ENCODE measurements at regions not wholly inside any gene's neighbourhood (a gene's known extent, or its start where the extent isn't known, plus 50 kb on each side); places are given as distances from the start of the nearest gene placed in this dataset.
A peak's percentile ranks its signal among the peaks of the same experiment; 100 is the strongest.

DNA sequence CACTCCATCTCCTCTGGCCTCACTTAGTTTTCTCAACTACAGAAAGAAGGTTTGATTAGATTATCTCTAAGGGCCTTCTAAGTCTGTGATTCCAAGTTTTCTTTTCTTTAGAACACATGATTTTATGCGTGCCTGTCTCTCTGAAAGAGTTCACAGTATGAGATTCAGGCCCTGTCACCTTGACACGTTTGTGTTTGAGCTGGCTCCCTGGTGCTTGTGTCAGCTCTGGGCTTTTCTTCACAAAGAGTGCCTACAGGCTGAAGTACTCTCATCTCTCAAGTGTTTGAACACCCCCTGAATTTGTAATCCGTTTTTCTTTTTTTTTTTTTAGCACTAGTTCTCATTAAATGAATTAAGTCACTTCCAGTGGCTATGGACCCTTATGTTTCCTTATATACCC lies 306.9 kb upstream of the C9orf72 start:
- Mint-ChIP-seq H3K4me1 (no peaks in the 10 kb centered on the region), H3K4me3 (no peak overlapping the region), H3K9me3 (peaks cover 12% of the 10 kb centered on the region), H3K36me3 (ENCODE audit: low read depth) (no peaks in the 10 kb centered on the region), H3K27me3 (ENCODE audit: low read depth) (peaks cover 4% of the 10 kb centered on the region), H3K27ac (no peak overlapping the region)
- TF ChIP-seq, protein P1, sequence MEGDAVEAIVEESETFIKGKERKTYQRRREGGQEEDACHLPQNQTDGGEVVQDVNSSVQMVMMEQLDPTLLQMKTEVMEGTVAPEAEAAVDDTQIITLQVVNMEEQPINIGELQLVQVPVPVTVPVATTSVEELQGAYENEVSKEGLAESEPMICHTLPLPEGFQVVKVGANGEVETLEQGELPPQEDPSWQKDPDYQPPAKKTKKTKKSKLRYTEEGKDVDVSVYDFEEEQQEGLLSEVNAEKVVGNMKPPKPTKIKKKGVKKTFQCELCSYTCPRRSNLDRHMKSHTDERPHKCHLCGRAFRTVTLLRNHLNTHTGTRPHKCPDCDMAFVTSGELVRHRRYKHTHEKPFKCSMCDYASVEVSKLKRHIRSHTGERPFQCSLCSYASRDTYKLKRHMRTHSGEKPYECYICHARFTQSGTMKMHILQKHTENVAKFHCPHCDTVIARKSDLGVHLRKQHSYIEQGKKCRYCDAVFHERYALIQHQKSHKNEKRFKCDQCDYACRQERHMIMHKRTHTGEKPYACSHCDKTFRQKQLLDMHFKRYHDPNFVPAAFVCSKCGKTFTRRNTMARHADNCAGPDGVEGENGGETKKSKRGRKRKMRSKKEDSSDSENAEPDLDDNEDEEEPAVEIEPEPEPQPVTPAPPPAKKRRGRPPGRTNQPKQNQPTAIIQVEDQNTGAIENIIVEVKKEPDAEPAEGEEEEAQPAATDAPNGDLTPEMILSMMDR (IDR thresholded peaks at IDR 0.05; ENCODE audit: unreplicated experiment in 3 of 3): no peak

DNA sequence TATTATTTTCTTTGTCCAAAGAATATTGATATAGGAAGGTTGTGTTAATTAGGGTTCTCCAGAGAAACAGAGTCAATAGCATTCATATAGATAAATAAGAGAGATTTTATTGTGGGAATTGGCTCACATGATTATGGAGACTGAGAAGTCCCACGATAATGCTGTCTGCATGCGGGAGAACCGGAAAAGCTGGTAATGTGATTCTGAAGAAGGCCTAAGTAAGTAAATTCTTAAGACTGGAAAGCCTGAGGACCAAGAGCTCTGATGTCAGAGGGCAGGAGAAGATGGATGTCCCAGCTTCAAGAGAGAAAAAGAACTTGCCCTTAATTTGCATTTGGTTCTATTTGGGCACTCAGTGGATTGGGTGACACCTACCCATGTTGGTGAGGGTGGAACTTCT lies 307.4 kb upstream of the C9orf72 start:
- no peak overlapping the region for H3K4me3 Mint-ChIP-seq
- peaks cover 13% of the 10 kb centered on the region for H3K9me3 Mint-ChIP-seq
- no peaks in the 10 kb centered on the region for H3K4me1 Mint-ChIP-seq
- peaks cover 4% of the 10 kb centered on the region for H3K27me3 Mint-ChIP-seq (ENCODE audit: low read depth)
- H3K36me3 Mint-ChIP-seq (ENCODE audit: low read depth): no peaks in the 10 kb centered on the region
- TF ChIP-seq, protein P1 (IDR thresholded peaks at IDR 0.05; ENCODE audit: unreplicated experiment in 3 of 3): no peak
- H3K27ac Mint-ChIP-seq: no peak overlapping the region

DNA sequence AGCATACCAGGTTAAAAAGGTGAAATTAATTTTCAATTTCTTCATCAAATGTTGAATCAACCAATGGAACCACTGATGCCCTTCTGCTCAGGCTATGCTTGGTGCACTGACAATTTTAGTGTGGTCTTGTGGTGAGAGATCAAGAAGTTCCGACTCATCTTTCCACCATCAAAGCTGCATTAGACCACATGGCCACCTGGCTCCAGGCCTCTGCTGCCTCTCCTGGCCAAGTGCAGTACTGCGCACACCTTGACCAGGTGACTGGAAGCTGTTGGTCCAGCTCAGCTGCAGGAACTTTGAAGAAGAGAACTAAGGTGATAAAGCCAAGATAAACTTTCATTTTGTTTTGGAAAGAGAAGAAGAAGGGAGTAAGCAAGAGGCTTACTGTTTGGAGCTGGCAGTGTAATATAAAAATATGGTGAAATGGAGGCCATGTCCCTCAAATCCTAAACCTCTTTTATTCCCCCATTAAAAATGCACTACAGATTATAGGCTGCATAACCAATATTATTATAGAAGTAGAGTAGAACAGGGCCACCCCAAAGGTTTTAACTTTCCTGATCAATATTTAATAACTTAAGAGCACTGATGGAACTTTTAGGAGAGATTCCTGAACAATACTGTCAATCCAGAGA lies 315.5 kb upstream of the C9orf72 start:
- Mint-ChIP-seq H3K36me3 (ENCODE audit: low read depth) (no peaks in the 10 kb centered on the region), H3K27ac (no peak overlapping the region), H3K9me3 (peaks cover 13% of the 10 kb centered on the region), H3K4me3 (no peak overlapping the region), H3K27me3 (ENCODE audit: low read depth) (no peaks in the 10 kb centered on the region), H3K4me1 (peaks cover 9% of the 10 kb centered on the region)
- TF ChIP-seq, protein P1 (IDR thresholded peaks at IDR 0.05; ENCODE audit: unreplicated experiment in 3 of 3): peak; percentile 35 to 41 (median 40)

DNA sequence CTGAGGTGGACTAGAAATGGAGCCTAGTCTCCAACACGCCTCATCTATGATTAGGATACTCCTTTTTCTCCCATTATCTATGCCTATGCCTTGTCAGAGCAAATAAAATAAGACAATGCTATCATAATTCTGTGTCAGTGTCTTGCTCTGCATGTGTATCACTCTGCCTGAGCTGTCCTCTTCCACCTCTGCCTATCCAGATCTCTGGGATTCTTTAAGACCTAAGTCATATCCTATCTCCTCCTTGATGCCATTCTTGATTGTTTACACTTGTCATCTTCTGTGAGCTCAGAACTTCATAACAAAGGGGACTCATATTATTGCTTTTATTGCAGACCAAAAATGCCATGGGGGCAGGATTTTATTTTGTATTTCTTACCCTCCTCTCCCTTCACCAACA lies 351.2 kb upstream of the C9orf72 start:
- Mint-ChIP-seq H3K27me3 (ENCODE audit: low read depth) (no peaks in the 10 kb centered on the region), H3K4me3 (no peak overlapping the region), H3K4me1 (no peaks in the 10 kb centered on the region), H3K9me3 (no peaks in the 10 kb centered on the region), H3K27ac (no peak overlapping the region), H3K36me3 (ENCODE audit: low read depth) (no peaks in the 10 kb centered on the region)
- TF ChIP-seq, protein P1 (IDR thresholded peaks at IDR 0.05; ENCODE audit: unreplicated experiment in 3 of 3): no peak

DNA sequence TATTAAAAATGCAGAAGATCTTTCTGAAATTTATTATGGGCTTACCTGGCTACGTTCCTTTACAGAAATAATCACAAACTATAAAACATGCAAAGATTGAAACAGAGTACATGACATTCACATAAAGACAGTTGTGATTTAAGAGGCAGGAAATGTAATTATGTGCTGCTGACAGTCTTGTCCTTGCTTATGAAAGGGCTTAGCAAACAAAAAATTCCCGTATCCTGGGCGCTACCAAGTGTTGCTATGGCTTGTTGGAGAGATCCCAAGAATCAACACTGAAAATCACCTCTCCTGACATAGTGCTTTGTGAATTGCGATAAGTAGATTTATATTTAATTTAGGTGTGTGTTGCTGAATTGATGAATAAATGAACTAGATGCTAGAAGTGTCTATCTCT lies 352.5 kb upstream of the C9orf72 start:
- H3K27ac Mint-ChIP-seq: no peak overlapping the region
- H3K4me3 Mint-ChIP-seq: no peak overlapping the region
- no peaks in the 10 kb centered on the region for H3K36me3 Mint-ChIP-seq (ENCODE audit: low read depth)
- no peaks in the 10 kb centered on the region for H3K27me3 Mint-ChIP-seq (ENCODE audit: low read depth)
- TF ChIP-seq, protein P1 (IDR thresholded peaks at IDR 0.05; ENCODE audit: unreplicated experiment in 3 of 3): no peak
- no peaks in the 10 kb centered on the region for H3K4me1 Mint-ChIP-seq
- H3K9me3 Mint-ChIP-seq: no peaks in the 10 kb centered on the region

DNA sequence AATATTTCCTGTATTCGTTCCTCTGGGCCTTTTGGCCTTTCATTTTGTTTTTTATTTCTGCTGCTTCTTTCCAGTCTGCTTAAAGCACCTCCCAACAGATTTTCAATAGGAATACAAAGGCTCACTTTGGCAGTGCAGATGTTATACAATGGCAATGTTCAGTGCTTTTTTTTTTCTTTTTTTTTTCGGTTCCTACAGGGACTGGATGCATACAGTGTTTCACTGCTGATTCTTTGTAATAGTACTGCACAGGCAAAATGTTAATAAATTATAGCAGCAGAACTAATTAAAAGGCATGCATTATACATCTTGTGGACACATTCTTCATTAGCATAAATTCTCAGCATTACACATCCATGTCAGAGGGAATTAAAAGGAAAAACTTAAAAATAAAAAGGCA lies 356.6 kb upstream of the C9orf72 start:
- Mint-ChIP-seq H3K27me3 (ENCODE audit: low read depth) (no peaks in the 10 kb centered on the region), H3K27ac (no peak overlapping the region), H3K9me3 (no peaks in the 10 kb centered on the region), H3K4me1 (peaks cover 4% of the 10 kb centered on the region), H3K4me3 (no peak overlapping the region), H3K36me3 (ENCODE audit: low read depth) (no peaks in the 10 kb centered on the region)
- TF ChIP-seq, protein P1 (IDR thresholded peaks at IDR 0.05; ENCODE audit: unreplicated experiment in 3 of 3): no peak
